ENCODE measurements at regions not wholly inside any gene's neighbourhood (a gene's known extent, or its start where the extent isn't known, plus 50 kb on each side); places are given as distances from the start of the nearest gene placed in this dataset.

DNA sequence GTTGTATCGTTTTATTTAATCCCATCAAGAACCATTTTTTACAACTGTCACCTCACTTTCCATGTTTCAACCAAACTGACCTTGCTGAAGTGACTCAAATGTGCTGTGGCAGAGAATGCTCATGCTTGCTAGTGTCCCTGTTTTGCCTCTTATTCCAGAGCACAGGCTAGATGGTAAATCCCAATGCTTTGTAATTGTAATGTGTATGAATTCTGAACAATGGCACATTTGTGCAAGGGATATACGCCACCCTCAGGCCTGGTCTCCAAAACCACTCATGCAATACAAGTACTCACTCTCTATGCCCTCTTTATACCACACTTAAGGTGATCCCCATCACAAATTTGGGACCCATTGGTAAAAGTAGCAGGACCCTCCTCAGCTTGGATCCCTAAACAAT is 313.6 kb downstream of the HHIPL2 start:
- no peak for DNase-seq
- intact Hi-C loops (cut with DNase I) = no loop called here
- Histone ChIP-seq H3K4me1 (no peaks in the 10 kb centered on the region), H3K27ac (no peak overlapping the region), H3K27me3 (no peaks in the 10 kb centered on the region), H3K9me3 (no peaks in the 10 kb centered on the region), H3K36me3 (no peaks in the 10 kb centered on the region), H3K4me3 (no peak overlapping the region)
- 84% methylated on average over 2 of the region's 2 CpGs for WGBS, 2 donors
- TF ChIP-seq POLR2AphosphoS5 (IDR thresholded peaks at IDR 0.05) (no peak), EP300 (IDR thresholded peaks at IDR 0.05) (no peak), POLR2A (IDR thresholded peaks at IDR 0.05) (no peak)
- TF ChIP-seq, protein P1, sequence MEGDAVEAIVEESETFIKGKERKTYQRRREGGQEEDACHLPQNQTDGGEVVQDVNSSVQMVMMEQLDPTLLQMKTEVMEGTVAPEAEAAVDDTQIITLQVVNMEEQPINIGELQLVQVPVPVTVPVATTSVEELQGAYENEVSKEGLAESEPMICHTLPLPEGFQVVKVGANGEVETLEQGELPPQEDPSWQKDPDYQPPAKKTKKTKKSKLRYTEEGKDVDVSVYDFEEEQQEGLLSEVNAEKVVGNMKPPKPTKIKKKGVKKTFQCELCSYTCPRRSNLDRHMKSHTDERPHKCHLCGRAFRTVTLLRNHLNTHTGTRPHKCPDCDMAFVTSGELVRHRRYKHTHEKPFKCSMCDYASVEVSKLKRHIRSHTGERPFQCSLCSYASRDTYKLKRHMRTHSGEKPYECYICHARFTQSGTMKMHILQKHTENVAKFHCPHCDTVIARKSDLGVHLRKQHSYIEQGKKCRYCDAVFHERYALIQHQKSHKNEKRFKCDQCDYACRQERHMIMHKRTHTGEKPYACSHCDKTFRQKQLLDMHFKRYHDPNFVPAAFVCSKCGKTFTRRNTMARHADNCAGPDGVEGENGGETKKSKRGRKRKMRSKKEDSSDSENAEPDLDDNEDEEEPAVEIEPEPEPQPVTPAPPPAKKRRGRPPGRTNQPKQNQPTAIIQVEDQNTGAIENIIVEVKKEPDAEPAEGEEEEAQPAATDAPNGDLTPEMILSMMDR (IDR thresholded peaks at IDR 0.05) = no peak

DNA sequence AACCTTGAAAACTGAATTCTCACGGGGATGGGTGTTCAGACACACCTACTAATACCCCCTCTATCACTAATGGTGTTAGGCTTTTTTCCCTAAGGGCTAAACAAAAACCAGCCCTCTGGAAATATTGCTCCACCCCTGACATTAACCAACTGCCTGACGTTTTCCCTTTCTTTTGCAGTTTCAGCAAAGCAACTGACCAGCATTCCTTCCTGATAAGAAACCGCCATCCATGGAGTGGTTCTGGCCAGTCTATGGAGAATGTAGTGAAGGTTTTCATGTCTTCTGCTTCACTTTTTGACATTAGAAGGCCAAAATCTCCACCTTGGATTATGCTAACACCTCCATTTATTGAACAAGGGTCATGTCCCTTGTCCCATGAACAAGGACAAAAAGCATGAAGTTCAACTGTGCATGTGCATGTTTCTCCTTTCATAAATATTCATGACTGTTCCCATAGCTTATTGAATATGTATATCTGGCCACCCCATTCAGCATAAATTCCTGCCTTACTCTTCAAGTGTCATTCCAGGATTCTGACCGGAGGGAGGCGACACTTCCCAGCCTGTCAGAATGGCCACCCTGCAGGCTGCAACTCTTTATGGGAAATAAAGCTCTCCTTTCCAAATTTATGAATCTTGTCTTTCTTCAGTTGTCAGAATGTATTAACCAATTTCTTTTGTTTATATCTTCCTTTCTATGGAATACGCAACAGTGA is 314.3 kb downstream of the HHIPL2 start:
- Histone ChIP-seq H3K9me3 (no peaks in the 10 kb centered on the region), H3K27ac (no peak overlapping the region), H3K4me3 (no peak overlapping the region), H3K36me3 (no peaks in the 10 kb centered on the region), H3K27me3 (no peaks in the 10 kb centered on the region), H3K4me1 (no peaks in the 10 kb centered on the region)
- WGBS, 2 donors = 71 to 79% methylated on average over 6 of the region's 6 CpGs
- intact Hi-C loops (cut with DNase I) = no loop called here
- DNase-seq = no peak
- TF ChIP-seq POLR2A (IDR thresholded peaks at IDR 0.05) (no peak), POLR2AphosphoS5 (IDR thresholded peaks at IDR 0.05) (no peak), EP300 (IDR thresholded peaks at IDR 0.05) (no peak)
- TF ChIP-seq, protein P1 (IDR thresholded peaks at IDR 0.05) = no peak

DNA sequence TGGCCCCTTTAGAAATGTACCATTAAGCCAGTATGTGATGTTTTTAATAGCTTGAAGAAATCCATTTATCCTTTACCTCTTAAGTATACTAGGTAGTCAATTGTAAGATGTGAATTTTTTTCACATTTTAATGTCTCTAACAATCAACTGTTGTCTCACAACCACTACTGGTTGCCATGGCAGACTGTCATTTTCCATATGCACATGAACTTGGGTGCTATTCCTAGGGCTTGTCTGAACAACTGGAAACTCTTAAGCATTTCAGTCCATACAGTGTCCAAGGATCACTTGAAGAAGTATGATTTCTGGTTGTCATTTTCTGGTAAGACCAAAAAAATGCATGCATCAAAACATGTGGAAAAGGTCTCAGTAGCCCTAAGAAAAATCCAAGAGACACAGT is 315.1 kb downstream of the HHIPL2 start:
- DNase-seq = no peak
- intact Hi-C loops (cut with DNase I) = no loop called here
- no peak overlapping the region for H3K4me3 ChIP-seq

DNA sequence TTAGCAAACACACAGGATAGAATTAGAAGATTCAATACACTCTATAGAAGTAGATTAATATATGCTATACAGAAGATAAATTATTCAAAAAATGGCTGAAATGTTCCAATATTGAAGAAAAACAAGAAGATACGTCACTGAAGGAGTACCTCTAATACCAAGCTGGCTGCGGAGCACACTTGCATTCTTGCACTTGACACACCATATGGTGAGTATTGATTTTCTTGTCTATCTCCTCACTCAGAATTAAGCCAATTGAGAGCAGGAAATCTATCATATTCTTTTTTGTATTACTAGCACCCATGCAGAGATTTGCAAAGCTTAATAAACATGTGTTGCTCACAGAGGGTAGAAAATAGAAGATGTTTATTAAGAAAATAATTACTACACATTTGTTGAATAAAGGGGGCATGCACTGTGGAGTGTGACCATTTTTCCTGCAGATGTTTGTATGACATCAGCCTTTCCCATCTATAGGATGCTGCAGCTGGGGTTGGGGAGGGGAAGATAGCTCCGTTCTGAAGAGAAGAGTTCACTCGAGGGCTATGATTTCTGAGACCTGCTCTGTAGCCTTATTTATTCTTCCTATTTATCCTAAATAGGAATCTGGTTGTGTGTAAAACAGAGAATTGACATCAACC is 318.1 kb downstream of the HHIPL2 start:
- Histone ChIP-seq H3K27ac (no peak overlapping the region), H3K27me3 (no peaks in the 10 kb centered on the region), H3K9me3 (no peaks in the 10 kb centered on the region), H3K4me1 (no peaks in the 10 kb centered on the region), H3K36me3 (no peaks in the 10 kb centered on the region), H3K4me3 (no peak overlapping the region)
- TF ChIP-seq, protein P1 (IDR thresholded peaks at IDR 0.05) = no peak
- TF ChIP-seq EP300 (IDR thresholded peaks at IDR 0.05) = no peak
- intact Hi-C loops (cut with DNase I) = no loop called here
- no peak for DNase-seq
- 76 to 79% methylated on average over 4 of the region's 4 CpGs for WGBS, 2 donors

More for the DNA sequence above, 315.1 kb downstream of the HHIPL2 start:
- H3K4me1 ChIP-seq = no peaks in the 10 kb centered on the region
- no peaks in the 10 kb centered on the region for H3K27me3 ChIP-seq
- no peak overlapping the region for H3K27ac ChIP-seq
- H3K9me3 ChIP-seq = no peaks in the 10 kb centered on the region
- TF ChIP-seq POLR2A (IDR thresholded peaks at IDR 0.05) = no peak
- TF ChIP-seq EP300 (IDR thresholded peaks at IDR 0.05) = no peak
- TF ChIP-seq POLR2AphosphoS5 (IDR thresholded peaks at IDR 0.05) = no peak
- TF ChIP-seq, protein P1 (IDR thresholded peaks at IDR 0.05) = no peak
- H3K36me3 ChIP-seq = no peaks in the 10 kb centered on the region

DNA sequence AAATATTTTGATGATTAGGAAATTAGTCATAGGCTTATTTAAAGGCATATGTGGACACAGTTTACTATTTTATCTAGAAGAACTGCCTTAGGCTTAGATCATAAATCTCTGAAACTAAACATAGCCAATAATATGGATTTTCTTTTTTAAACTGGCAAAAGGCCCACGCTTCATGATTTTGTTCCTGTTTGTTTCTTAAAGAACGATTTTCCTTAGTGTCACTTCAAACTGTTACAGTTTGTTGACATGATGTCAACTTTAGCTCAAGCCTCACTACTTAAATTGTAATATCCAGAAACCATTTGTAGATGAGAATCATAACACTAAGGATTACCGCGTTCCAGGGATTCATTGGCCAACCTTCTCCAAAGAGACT is 322.6 kb downstream of the HHIPL2 start:
- TF ChIP-seq, protein P1 (IDR thresholded peaks at IDR 0.05) = no peak
- TF ChIP-seq POLR2AphosphoS5 (IDR thresholded peaks at IDR 0.05) (no peak), EP300 (IDR thresholded peaks at IDR 0.05) (no peak), POLR2A (IDR thresholded peaks at IDR 0.05) (no peak)
- Histone ChIP-seq H3K9me3 (no peaks in the 10 kb centered on the region), H3K27me3 (no peaks in the 10 kb centered on the region), H3K4me3 (no peak overlapping the region), H3K4me1 (no peaks in the 10 kb centered on the region), H3K36me3 (no peaks in the 10 kb centered on the region), H3K27ac (no peak overlapping the region)
- DNase-seq = no peak
- intact Hi-C loops (cut with DNase I) = no loop called here
- WGBS, 2 donors = 78 to 80% methylated on average over 4 of the region's 4 CpGs

All from sigmoid colon (tissue), 6 donors.